ENCODE measurements at regions not wholly inside any gene's neighbourhood (a gene's known extent, or its start where the extent isn't known, plus 50 kb on each side); places are given as distances from the start of the nearest gene placed in this dataset.

DNA sequence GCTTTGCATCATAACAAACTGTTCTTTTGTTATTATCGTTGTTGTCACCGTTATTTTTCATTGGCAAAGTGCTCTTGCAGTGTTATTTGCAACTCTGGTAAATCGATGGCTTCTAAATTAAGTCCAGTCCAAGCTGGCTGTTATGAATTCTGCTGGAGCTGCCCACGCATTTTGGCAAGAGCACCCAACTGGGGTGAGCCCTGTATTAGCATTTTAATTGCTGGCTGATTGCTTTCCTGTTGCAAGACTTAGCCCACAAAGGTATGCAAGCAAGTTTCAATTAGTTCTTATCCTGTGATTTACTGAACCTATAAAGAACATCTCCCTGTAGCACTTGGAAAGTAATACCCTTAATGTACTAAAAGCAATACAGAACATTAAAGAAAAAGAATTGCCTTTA is 226.8 kb downstream of the ACTR3B start:
- no peak for TF ChIP-seq CTCF (IDR thresholded peaks at IDR 0.05; ENCODE audit: insufficient read depth, low read depth, low read length, missing control alignments)
- DNase-seq (ENCODE audit: low read depth), result no peak
- H3K4me3 ChIP-seq (ENCODE audit: low read depth, low read length), result no peak overlapping the region

GRCh38 chr7:152987656-152988055 is 228.1 kb downstream of the ACTR3B start:
- no peak for DNase-seq (ENCODE audit: low read depth)
- H3K4me3 ChIP-seq (ENCODE audit: low read depth, low read length), result no peak overlapping the region
- no peak for TF ChIP-seq CTCF (IDR thresholded peaks at IDR 0.05; ENCODE audit: insufficient read depth, low read depth, low read length, missing control alignments)

DNA sequence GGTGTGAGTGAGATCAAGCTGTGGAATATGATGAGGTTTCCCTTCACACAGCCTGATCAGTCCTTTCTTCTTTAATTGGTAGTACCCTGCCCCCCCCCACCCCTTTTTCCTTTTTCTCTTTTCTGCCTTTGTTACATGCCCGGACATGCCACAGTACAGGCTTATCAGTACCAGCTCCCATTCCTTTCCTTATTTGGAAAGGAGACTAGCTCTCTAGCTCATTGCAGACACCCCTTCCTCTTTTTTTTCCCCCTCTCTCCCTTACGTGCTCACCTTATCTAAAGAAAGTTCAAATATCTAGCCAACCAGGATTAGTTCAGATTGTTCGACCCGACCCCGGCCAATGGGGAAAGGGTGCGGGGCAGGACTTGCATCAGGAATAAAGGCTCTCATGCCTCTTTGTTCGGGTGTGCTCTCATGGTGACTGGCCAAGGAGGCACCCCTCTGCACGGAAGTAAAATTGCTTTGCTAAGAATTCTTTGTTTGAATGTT is 230.4 kb downstream of the ACTR3B start:
- TF ChIP-seq CTCF (IDR thresholded peaks at IDR 0.05; ENCODE audit: insufficient read depth, low read depth, low read length, missing control alignments), result no peak
- H3K4me3 ChIP-seq (ENCODE audit: low read depth, low read length), result no peak overlapping the region
- DNase-seq (ENCODE audit: low read depth), result no peak

DNA sequence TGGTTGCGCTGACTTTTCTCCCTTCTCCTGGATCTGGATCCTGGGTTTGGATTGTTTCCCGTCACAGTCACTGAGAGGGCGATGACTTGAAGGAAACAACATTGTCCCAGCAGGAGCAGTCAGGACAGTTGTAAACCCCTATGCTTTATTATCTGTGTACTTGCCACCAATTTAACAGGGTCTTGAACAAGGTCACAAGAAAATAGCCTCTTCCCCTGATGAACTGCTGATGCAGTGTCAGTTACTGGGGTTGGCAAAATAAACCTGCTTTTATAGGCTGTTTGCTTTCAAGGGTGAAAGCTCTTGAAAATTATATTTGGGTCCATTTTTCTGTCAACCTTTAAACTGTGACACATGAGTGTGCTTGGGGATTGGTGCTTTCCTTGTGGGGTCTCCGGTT is 238.9 kb downstream of the ACTR3B start:
- H3K4me3 ChIP-seq (ENCODE audit: low read depth, low read length), result no peak overlapping the region
- no peak for TF ChIP-seq CTCF (IDR thresholded peaks at IDR 0.05; ENCODE audit: insufficient read depth, low read depth, low read length, missing control alignments)
- DNase-seq (ENCODE audit: low read depth), result no peak

GRCh38 chr7:153002115-153002514 is 242.6 kb downstream of the ACTR3B start:
- DNase-seq (ENCODE audit: low read depth), result no peak
- no peak for TF ChIP-seq CTCF (IDR thresholded peaks at IDR 0.05; ENCODE audit: insufficient read depth, low read depth, low read length, missing control alignments)
- H3K4me3 ChIP-seq (ENCODE audit: low read depth, low read length), result no peak overlapping the region

DNA sequence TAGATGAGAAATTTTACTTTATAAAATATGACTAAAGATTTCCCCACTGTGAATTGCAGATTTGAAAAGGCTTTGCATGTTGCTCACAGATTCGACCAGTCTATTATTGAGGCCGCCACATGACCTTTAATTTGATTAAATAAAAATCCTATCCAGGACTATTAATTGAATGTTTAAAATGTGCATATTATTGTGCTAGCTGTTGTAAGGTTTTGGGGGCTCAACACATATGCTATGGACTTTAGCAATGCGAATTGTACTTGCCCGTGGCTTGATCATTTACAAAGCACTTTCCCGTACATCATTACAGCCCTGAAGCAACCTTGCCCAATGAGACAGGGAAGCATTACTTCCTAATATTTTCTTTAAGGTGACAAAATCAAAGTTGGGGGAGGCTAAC is 243.0 kb downstream of the ACTR3B start:
- no peak for DNase-seq (ENCODE audit: low read depth)
- no peak for TF ChIP-seq CTCF (IDR thresholded peaks at IDR 0.05; ENCODE audit: insufficient read depth, low read depth, low read length, missing control alignments)

GRCh38 chr7:153004341-153004740 is 244.8 kb downstream of the ACTR3B start:
- H3K4me3 ChIP-seq (ENCODE audit: low read depth, low read length), result no peak overlapping the region
- no peak for DNase-seq (ENCODE audit: low read depth)
- no peak for TF ChIP-seq CTCF (IDR thresholded peaks at IDR 0.05; ENCODE audit: insufficient read depth, low read depth, low read length, missing control alignments)

More for the DNA sequence above, 243.0 kb downstream of the ACTR3B start:
- H3K4me3 ChIP-seq (ENCODE audit: low read depth, low read length), result no peak overlapping the region

Measured in GM12865 (cell line).